ENCODE measurements at regions not wholly inside any gene's neighbourhood (a gene's known extent, or its start where the extent isn't known, plus 50 kb on each side); places are given as distances from the start of the nearest gene placed in this dataset.

DNA sequence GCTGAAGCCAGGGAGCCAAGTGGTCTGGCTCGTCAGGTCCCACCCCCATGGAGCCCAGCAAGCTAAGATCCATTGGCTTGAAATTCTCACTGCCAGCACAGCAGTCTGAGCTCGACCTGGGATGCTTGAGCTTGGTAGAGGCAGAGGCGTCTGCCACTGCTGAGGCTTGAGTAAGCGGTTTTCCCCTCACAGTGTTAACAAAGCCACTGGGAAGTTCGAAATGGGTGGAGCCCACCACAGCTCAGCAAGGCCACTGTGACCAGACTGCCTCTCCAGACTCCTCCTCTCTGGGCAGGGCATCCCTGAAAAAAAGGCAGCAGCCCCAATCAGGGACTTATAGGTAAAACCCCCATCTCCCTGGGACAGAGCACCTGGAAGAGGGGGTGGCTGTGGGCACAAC is 353.8 kb downstream of the NAP1L3 start:
- no peaks in the 10 kb centered on the region for H3K27me3 ChIP-seq (ENCODE audit: control insufficient read depth, insufficient read depth, low read length)
- no peak overlapping the region for H3K4me3 Mint-ChIP-seq
- no peak overlapping the region for H3K4me3 ChIP-seq (ENCODE audit: low read depth, low read length)
- no peaks in the 10 kb centered on the region for H3K4me1 Mint-ChIP-seq
- no peaks in the 10 kb centered on the region for H3K9me3 ChIP-seq (ENCODE audit: control insufficient read depth in 2 of 2, low read length in 2 of 2)
- DNase-seq (no peak), ATAC-seq (ENCODE audit: low read depth in 2 of 2) (no peak)
- no peaks in the 10 kb centered on the region for H3K36me3 Mint-ChIP-seq
- peaks cover 0 to 5% (median 1%) of the 10 kb centered on the region in 7 donors for H3K9me3 Mint-ChIP-seq
- H3K27me3 Mint-ChIP-seq = no peaks in the 10 kb centered on the region
- H3K27ac ChIP-seq (ENCODE audit: insufficient read depth, low read length, poor library complexity, severe bottlenecking) = no peak overlapping the region
- no peak overlapping the region for H3K27ac Mint-ChIP-seq
- H3K36me3 ChIP-seq (ENCODE audit: control insufficient read depth, insufficient read depth, low read length) = no peaks in the 10 kb centered on the region
- no peaks in the 10 kb centered on the region for H3K4me1 ChIP-seq (ENCODE audit: control insufficient read depth, insufficient read depth, low read length, poor library complexity, severe bottlenecking)
